H1 (cell line): ENCODE measurements at regions not wholly inside any gene's neighbourhood (a gene's known extent, or its start where the extent isn't known, plus 50 kb on each side); places are given as distances from the start of the nearest gene placed in this dataset.

Source experiments
- POU5F1 ChIP-seq: IDR thresholded peaks from 2 replicates; pipeline ENCODE4 v1.6.1; 2011; ENCODE audit warnings: low read depth, mild to moderate bottlenecking, low read length, moderate library complexity
- RBBP5 ChIP-seq: IDR thresholded peaks from 2 replicates; pipeline ENCODE4 v1.7.1; 2012; ENCODE audit warnings: low read depth, mild to moderate bottlenecking, inconsistent platforms, low read length, moderate library complexity, borderline replicate concordance
- SAP30 ChIP-seq: fragments of 300-600 bp; sonication (generic); IDR thresholded peaks from 2 replicates; pipeline ENCODE4 v1.7.1; 2012; ENCODE audit warnings: low read length, moderate library complexity, mild to moderate bottlenecking, inconsistent platforms; ENCODE audit not compliant: insufficient read depth, insufficient replicate concordance
- TF ChIP-seq, protein P1 (sequence below): fragments of 300-600 bp; sonication (generic); IDR thresholded peaks from 2 replicates; pipeline ENCODE4 v1.7.1; 2012; ENCODE audit warnings: low read length, moderate library complexity, mild to moderate bottlenecking, inconsistent platforms; ENCODE audit not compliant: insufficient replicate concordance

DNA sequence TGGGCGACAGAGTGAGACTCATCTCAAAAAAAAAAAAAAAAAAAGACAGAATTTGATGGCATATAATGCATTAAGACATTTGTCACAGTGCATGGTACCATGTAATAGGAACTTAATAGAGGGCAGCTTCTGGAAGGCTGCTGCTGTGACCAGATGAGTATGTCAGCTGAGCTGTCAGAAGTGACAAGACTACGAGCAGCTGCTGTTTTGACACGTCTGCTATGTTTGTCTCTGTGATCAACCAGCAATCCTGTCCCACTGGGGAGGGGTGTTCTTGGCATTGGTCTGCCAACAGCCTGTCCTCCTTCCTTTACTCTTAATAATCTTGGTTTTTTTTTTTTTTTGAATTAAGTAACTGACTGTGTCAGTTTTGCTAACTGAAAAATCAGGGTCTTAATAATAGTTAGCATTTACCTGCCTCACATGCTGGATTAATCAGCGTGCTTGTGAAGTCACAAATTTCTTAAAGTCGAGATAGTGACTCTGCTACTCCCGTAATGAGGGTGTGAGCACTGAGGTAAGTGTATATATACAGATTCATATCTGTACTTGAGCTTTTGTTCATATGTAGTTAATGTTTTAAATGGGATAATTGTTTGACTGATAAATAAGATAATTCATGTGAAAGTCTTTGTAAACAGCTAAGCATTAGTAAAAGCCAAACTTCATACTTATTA is 152.4 kb downstream of the BMP2 start (continued):
- TF ChIP-seq, protein P1, sequence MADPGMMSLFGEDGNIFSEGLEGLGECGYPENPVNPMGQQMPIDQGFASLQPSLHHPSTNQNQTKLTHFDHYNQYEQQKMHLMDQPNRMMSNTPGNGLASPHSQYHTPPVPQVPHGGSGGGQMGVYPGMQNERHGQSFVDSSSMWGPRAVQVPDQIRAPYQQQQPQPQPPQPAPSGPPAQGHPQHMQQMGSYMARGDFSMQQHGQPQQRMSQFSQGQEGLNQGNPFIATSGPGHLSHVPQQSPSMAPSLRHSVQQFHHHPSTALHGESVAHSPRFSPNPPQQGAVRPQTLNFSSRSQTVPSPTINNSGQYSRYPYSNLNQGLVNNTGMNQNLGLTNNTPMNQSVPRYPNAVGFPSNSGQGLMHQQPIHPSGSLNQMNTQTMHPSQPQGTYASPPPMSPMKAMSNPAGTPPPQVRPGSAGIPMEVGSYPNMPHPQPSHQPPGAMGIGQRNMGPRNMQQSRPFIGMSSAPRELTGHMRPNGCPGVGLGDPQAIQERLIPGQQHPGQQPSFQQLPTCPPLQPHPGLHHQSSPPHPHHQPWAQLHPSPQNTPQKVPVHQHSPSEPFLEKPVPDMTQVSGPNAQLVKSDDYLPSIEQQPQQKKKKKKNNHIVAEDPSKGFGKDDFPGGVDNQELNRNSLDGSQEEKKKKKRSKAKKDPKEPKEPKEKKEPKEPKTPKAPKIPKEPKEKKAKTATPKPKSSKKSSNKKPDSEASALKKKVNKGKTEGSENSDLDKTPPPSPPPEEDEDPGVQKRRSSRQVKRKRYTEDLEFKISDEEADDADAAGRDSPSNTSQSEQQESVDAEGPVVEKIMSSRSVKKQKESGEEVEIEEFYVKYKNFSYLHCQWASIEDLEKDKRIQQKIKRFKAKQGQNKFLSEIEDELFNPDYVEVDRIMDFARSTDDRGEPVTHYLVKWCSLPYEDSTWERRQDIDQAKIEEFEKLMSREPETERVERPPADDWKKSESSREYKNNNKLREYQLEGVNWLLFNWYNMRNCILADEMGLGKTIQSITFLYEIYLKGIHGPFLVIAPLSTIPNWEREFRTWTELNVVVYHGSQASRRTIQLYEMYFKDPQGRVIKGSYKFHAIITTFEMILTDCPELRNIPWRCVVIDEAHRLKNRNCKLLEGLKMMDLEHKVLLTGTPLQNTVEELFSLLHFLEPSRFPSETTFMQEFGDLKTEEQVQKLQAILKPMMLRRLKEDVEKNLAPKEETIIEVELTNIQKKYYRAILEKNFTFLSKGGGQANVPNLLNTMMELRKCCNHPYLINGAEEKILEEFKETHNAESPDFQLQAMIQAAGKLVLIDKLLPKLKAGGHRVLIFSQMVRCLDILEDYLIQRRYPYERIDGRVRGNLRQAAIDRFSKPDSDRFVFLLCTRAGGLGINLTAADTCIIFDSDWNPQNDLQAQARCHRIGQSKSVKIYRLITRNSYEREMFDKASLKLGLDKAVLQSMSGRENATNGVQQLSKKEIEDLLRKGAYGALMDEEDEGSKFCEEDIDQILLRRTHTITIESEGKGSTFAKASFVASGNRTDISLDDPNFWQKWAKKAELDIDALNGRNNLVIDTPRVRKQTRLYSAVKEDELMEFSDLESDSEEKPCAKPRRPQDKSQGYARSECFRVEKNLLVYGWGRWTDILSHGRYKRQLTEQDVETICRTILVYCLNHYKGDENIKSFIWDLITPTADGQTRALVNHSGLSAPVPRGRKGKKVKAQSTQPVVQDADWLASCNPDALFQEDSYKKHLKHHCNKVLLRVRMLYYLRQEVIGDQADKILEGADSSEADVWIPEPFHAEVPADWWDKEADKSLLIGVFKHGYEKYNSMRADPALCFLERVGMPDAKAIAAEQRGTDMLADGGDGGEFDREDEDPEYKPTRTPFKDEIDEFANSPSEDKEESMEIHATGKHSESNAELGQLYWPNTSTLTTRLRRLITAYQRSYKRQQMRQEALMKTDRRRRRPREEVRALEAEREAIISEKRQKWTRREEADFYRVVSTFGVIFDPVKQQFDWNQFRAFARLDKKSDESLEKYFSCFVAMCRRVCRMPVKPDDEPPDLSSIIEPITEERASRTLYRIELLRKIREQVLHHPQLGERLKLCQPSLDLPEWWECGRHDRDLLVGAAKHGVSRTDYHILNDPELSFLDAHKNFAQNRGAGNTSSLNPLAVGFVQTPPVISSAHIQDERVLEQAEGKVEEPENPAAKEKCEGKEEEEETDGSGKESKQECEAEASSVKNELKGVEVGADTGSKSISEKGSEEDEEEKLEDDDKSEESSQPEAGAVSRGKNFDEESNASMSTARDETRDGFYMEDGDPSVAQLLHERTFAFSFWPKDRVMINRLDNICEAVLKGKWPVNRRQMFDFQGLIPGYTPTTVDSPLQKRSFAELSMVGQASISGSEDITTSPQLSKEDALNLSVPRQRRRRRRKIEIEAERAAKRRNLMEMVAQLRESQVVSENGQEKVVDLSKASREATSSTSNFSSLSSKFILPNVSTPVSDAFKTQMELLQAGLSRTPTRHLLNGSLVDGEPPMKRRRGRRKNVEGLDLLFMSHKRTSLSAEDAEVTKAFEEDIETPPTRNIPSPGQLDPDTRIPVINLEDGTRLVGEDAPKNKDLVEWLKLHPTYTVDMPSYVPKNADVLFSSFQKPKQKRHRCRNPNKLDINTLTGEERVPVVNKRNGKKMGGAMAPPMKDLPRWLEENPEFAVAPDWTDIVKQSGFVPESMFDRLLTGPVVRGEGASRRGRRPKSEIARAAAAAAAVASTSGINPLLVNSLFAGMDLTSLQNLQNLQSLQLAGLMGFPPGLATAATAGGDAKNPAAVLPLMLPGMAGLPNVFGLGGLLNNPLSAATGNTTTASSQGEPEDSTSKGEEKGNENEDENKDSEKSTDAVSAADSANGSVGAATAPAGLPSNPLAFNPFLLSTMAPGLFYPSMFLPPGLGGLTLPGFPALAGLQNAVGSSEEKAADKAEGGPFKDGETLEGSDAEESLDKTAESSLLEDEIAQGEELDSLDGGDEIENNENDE = no peak
- no peak for TF ChIP-seq SAP30
- no peak for TF ChIP-seq RBBP5
- no peak for TF ChIP-seq POU5F1
